AG08396 (cell line): ENCODE measurements at regions not wholly inside any gene's neighbourhood (a gene's known extent, or its start where the extent isn't known, plus 50 kb on each side); places are given as distances from the start of the nearest gene placed in this dataset.

Source experiments
- DNase-seq: peaks from one replicate; pipeline ENCODE4 v3.0.0; 2012; ENCODE audit warnings: low spot score, mixed read lengths

DNA sequence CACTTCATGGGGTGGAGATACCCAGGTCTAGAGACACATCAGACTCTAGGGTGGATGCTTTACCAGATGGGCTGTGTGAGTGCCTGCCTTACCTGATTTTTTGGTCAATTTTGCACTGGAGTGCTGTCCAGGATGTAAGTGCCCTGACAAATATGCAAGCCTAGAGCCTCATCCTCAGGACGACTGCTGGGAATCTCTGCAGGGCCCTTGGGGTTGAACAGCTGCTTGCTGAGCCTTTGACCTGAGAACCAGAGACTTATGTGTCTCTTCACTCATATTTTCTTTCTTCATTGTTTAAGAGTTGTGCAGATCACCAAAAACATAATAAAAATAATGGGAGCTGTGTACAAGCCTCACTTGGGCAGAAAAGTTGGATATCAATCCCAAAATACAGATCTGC, 551.5 kb upstream of the ATP2B1 start:
- DNase-seq: no peak

DNA sequence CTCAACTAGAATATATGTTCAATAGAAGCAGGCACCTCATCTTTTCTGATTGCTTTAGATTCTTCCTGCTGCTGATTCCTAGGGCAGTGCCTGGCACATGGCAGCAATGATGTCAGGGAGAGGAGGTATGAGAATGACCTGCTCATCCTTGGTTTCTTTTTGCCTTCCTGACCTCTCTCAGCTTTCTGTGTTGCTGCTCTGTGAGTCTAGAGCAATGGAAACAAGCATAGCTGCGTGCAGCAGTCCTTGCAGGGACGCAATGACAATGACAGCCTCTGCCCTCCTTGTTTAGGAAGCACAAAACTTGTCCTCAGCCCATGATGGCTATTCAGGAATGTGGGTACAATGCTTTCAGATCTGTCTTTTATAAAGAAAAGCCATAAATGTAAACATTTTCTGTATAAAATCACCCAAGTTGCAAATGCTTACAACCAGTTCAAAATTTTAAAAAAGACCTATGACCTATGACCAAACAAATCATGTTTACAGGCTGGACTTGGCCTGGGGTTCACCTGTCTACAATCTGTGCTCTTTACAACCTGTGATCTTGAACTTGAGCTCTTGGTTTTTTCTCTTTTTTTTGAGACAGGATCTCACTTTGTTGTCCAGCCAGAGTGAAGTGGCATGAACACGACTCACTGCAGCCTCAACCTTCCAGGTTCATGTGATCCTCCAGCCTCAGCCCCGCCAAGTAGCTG, 549.4 kb upstream of the ATP2B1 start:
- DNase-seq: no peak

DNA sequence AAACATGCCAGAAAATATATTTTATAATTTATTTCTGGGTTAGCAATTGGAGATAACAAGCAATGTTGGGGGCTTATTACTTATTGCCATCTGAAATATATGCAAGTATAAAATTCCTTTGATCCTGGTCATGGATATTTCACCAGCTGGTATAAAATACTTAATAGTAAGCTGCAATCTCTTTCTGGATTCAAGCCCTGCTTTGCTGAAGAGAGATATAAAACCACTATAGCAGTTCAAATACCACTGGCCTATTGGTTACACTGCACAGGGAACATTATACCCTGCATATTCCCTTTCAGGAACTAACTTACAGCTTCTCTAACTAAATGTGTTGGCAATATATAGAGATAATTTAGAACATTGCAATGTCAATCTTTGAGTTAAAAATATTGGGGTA, 546.2 kb upstream of the ATP2B1 start:
- no peak for DNase-seq

GRCh38 chr12:90253674-90254181, 545.1 kb upstream of the ATP2B1 start:
- peak; percentile 53 for DNase-seq

GRCh38 chr12:90253136-90253535, 544.5 kb upstream of the ATP2B1 start:
- no peak for DNase-seq

DNA sequence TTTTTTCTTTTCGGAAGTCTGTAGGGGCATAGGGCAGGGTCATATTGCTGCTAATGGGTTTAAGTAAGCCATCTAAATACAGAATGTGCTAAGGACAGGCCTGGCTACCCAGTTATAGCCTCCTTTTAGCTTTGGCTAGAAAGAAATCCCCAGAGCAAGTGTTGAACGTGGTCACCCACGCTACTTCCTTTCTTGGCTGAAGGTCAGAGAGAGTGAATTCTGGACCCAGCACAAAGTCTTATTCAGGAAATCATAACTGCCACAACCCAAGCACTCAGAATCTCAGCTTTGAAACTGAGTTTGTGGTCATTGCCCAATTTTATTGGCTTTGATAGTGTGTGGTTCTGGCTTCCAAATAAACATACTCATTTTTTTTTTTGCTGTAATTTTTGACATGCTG, 542.1 kb upstream of the ATP2B1 start:
- no peak for DNase-seq

GRCh38 chr12:90250042-90250441, 541.4 kb upstream of the ATP2B1 start:
- no peak for DNase-seq

DNA sequence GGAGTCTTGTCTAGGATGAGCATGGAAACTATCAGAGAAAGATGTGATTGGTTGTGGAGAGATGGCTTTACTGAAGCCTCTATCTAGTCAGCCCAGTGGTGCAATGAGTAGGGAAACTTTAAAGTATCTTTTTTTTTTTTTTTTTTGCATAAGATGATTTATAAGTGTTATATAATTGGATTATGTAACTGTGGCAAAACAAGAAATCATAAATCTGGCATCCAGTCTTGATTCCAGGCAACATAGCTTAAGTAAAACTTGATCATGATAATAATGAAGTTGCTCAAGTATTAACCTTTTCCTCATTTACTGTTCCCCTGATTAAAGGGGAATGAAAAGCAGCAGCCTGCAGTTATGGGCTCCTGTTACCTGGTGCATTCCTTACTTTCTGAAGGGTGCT, 538.0 kb upstream of the ATP2B1 start:
- no peak for DNase-seq

GRCh38 chr12:90245391-90245790, 536.8 kb upstream of the ATP2B1 start:
- DNase-seq: no peak

GRCh38 chr12:90244232-90244631, 535.6 kb upstream of the ATP2B1 start:
- no peak for DNase-seq

GRCh38 chr12:90243211-90243610, 534.6 kb upstream of the ATP2B1 start:
- DNase-seq: no peak

GRCh38 chr12:90239732-90240260, 531.2 kb upstream of the ATP2B1 start:
- DNase-seq: no peak

DNA sequence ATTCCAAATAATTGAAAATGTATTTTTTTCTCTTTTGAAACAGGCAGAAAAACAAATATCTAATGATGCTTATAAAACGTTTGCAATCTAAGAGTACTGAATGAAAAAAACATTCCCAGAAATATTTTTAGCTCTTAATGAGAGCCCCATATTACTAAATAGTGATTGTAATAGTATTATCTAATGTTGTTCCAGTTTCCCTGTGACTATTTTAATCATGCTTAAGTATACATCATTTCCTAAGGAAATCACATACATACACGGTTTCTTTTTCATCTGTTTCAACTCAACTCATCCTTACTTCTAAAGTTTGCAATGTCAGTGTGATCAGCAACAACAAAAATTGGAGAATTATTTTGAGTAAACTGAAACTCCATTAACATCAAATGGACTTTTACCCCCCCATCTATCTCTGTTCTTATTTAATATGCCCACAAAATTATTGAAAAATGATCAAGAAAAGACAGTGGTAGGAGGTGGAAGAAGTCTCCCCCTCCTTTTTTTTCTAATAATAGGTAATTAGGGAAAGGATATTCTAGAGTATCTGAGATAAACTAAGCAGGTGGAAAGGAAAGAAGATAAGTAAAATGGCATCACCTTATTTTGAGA, 530.1 kb upstream of the ATP2B1 start:
- no peak for DNase-seq

- no peak for DNase-seq
Observed at GRCh38 chr12:90237841-90238240, 529.2 kb upstream of the ATP2B1 start.

- DNase-seq: no peak
Observed at GRCh38 chr12:90235642-90236041, 527.0 kb upstream of the ATP2B1 start.

- DNase-seq: no peak
Observed at GRCh38 chr12:90234472-90234871, 525.8 kb upstream of the ATP2B1 start.

- no peak for DNase-seq
Observed at GRCh38 chr12:90233168-90234100, 524.8 kb upstream of the ATP2B1 start.

DNA sequence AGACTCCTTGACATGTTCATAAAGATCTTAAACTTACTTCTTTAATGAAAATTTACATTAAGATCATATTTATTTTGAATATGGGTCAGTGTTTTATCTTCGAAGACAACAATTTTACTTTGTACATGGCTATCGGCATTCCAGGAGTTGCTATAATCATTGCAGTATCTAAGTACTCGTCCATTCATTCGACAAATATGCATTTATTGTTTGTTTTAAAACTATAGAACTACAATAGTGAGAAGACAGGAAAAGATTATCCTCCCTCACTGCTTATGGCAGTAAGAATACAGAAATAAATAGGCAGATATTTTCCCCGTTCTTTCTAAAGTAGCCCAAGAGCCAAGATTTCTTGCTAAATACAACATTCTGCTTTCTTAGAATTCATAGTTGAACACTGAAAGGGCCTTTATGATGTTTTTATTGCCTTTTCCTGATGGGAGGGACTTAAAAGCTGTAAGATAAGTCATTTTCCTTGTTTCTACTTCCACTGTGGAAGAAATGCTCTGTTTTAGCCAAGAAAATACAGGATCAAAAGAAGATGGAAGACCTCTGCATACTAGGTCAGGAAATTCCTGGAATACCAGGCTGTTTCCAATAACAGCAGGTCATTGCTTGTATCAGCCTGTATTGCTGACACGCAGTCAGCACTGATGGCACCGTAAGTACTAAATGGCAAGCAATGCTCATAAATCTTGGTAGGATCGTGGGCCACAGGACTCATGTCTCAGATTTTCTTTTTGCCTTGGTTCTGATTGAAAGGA, 521.0 kb upstream of the ATP2B1 start:
- no peak for DNase-seq

DNA sequence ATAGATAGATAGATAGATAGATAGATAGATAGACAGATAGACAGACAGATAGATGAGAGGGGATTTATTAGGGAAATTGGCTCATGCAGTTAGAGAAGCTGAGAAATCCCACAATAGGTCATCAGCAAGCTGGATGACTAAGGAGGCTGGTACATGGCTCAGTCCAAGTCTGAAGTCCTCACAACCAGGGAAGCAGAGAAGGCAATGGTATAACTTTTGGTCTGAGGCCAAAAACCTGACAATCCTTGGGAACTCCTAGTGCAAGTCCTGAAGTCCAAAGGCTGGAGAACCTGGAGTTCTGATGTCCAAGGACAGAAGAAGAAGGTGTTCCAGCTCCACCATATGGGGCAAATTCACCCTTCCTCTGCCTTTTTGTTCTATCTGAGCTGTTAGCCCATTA, 517.6 kb upstream of the ATP2B1 start:
- DNase-seq: no peak

- DNase-seq: no peak
Observed at GRCh38 chr12:90216815-90217214, 508.2 kb upstream of the ATP2B1 start.

DNA sequence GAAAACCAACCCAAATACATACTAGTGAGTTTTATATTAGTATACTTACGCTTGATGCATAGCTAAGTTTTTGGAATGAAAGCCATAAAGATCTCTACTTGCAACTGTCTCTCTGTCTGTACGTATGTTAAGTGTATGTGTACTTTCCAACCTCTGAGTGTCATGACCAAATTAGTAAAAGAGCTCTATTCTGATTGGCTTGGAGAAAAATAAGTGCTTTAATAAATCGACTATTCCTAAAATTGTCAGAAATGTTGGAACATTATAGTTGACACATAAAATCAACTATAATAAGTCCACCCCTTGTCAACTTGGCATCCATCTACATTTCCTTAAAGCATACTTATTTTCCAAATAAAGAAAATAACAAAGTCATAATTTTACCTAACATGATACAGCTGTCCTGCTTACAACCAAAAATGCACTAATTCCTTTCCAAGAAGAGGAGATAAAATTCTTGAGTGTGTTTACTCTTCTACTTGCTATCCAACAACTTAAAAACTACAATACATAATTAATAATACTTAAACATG, 507.4 kb upstream of the ATP2B1 start:
- DNase-seq: no peak
